Stimulated activated naive CD4-positive, alpha-beta T cell (primary cell): ENCODE measurements at regions not wholly inside any gene's neighbourhood (a gene's known extent, or its start where the extent isn't known, plus 50 kb on each side); places are given as distances from the start of the nearest gene placed in this dataset.
"Not testable (repeated sequence)": the region's sequence is repeated elsewhere in the genome, so short reads cannot be mapped to it uniquely, and the experiment has no call there.

Experiments used
- DNase-seq, 6 experiments: peaks; one replicate each; lab custom pipeline; 2025; lab: John Stamatoyannopoulos, UW

- DNase-seq: no peak
Measured at GRCh38 chr17:62322313-62322712, 58.0 kb upstream of the EFCAB3 start.

GRCh38 chr17:62321451-62321850 is 58.9 kb upstream of the EFCAB3 start:
- DNase-seq: no peak

- no peak for DNase-seq
Measured at GRCh38 chr17:62319846-62320245, 60.5 kb upstream of the EFCAB3 start.

- DNase-seq: no peak
Measured at GRCh38 chr17:62309396-62309795, 71.0 kb upstream of the EFCAB3 start.

- no peak for DNase-seq
Measured at GRCh38 chr17:62307196-62307595, 73.2 kb upstream of the EFCAB3 start.

- no peak for DNase-seq
Measured at GRCh38 chr17:62303476-62303875, 76.9 kb upstream of the EFCAB3 start.

GRCh38 chr17:62300697-62301096 is 79.7 kb upstream of the EFCAB3 start:
- DNase-seq: no peak

GRCh38 chr17:62275290-62275689 is 105.1 kb upstream of the EFCAB3 start:
- DNase-seq: not testable (repeated sequence)

GRCh38 chr17:62268361-62268760 is 112.0 kb upstream of the EFCAB3 start:
- DNase-seq: not testable (repeated sequence)

GRCh38 chr17:62264974-62265373 is 115.4 kb upstream of the EFCAB3 start:
- DNase-seq: not testable (repeated sequence)

GRCh38 chr17:62255791-62256190 is 124.6 kb upstream of the EFCAB3 start:
- DNase-seq: not testable (repeated sequence)

- DNase-seq: not testable (repeated sequence)
Measured at GRCh38 chr17:62242076-62242475, 138.3 kb upstream of the EFCAB3 start.

GRCh38 chr17:62239569-62239968 is 140.8 kb upstream of the EFCAB3 start:
- not testable (repeated sequence) for DNase-seq

GRCh38 chr17:62238551-62239338 is 141.6 kb upstream of the EFCAB3 start:
- DNase-seq: not testable (repeated sequence)

- not testable (repeated sequence) for DNase-seq
Measured at GRCh38 chr17:62233822-62234481, 146.4 kb upstream of the EFCAB3 start.

GRCh38 chr17:62231293-62231692 is 149.1 kb upstream of the EFCAB3 start:
- not testable (repeated sequence) for DNase-seq

- DNase-seq: not testable (repeated sequence)
Measured at GRCh38 chr17:62226610-62227240, 153.6 kb upstream of the EFCAB3 start.

- DNase-seq: not testable (repeated sequence)
Measured at GRCh38 chr17:62223585-62223984, 156.8 kb upstream of the EFCAB3 start.

GRCh38 chr17:62219221-62219899 is 154.3 kb upstream of the MED13 start:
- no peak for DNase-seq

GRCh38 chr17:62216847-62217246 is 151.8 kb upstream of the MED13 start:
- DNase-seq: no peak

GRCh38 chr17:62215891-62216290 is 150.8 kb upstream of the MED13 start:
- not testable (repeated sequence) for DNase-seq

GRCh38 chr17:62206550-62206949 is 141.5 kb upstream of the MED13 start:
- DNase-seq: no peak
